ACHN (cell line): ENCODE measurements at regions not wholly inside any gene's neighbourhood (a gene's known extent, or its start where the extent isn't known, plus 50 kb on each side); places are given as distances from the start of the nearest gene placed in this dataset.

Experiments
- DNase-seq: peaks from one replicate; pipeline ENCODE4 v3.0.0-alpha.2; 2015
- in situ Hi-C: cut with HindIII; loops from 2 replicates; pipeline ENCODE4 v1.10.0; 2017; ENCODE audit warnings: low sequenced_read_pairs, low pct_ligation_motif_present, low pct_unique_long_range_greater_than_20kb

DNA sequence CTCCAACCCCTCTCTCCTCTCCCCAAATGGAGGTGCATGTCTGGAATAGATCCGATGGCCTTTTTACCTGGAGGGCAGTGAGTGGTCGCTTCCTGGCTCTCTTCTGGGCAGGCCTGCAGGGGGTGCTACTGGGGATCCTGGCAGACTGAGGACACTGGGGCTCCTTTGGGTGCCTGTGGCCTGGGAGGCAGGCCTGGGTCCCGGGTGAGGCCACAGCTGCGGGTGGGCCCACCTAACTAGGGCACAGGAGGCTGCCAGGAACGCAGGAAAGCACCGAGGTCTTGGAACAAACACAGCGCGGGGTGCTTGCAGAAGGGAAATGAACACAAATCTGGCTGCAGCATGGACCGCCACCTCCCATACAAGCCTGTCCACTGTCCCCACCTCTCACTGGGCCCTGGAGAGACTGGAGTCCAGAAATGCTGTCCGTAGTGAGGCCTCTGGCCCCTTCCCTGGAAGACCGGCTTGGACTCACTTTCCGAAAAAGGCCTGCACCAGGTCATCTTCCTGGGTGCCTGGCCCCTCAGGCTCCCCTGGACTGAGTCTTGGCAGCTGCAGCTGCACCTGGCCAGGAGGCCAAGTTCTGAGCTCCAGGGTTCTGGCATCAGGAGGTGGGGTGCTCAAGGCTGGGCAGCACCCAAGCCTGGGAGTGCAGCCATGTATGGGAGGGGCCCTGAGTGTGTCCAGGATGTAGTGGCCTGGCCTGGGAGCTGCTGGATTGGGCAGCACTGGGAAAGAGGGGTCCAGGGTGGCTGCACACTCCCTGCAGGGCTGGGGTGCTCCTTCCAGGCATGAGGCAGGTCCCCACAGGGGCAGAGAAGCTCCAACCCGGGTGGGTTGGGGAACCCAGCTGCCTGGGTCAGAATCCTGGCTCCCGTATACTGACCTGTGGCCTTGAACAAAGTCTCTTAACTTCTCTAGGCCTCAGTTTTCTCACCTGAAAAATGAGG, 195.1 kb downstream of the IRF8 start:
- no peak for DNase-seq
- in situ Hi-C loops, result no loop called here

GRCh38 chr16:86095131-86095752, 196.3 kb downstream of the IRF8 start:
- no peak for DNase-seq
- in situ Hi-C loops, result no loop called here

GRCh38 chr16:86095906-86096485, 197.0 kb downstream of the IRF8 start:
- in situ Hi-C loops, result no loop called here
- DNase-seq, result no peak

GRCh38 chr16:86096850-86097249, 197.9 kb downstream of the IRF8 start:
- in situ Hi-C loops, result no loop called here

GRCh38 chr16:86099326-86099725, 200.4 kb downstream of the IRF8 start:
- DNase-seq, result no peak
- in situ Hi-C loops, result no loop called here

More at GRCh38 chr16:86096850-86097249, 197.9 kb downstream of the IRF8 start:
- DNase-seq, result no peak

- in situ Hi-C loops, result no loop called here
These were observed 201.5 kb downstream of the IRF8 start for GRCh38 chr16:86100205-86101136.

DNA sequence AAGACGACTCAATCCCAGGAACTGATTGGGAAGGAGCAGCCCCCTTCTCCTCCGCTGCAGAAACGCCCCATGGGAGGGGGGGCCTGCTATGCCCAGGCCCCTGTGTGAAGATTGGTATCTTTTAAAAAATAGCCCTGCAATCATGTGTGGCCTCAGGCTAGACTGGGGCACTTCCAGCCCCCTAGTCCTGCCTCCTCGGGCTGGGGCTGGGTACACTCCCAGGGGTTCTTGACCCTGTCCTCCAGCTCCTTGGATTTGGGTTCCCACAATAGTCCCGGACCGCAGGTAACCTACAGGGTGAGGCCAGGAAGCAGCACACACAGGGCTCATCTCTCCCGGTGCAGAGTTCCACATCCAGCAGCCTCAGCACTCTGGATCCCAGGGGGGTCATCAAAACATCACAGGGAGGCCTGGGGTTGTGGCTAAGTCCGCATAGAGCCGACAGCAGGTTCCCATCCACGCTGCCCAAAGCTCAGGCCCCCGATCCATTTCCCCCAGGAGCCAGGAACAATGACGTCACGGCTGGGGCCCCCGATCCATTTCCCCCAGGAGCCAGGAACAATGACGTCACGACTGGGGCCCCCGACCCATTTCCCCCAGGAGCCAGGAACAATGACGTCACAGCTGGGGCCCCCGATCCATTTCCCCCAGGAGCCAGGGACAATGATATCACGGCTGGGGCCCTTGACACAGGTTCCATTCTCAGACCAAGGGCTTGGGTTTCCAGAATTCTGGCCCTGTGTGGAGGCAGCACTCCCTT, 202.4 kb downstream of the IRF8 start:
- no peak for DNase-seq
- in situ Hi-C loops, result no loop called here

More at GRCh38 chr16:86100205-86101136, 201.5 kb downstream of the IRF8 start:
- DNase-seq, result no peak

- DNase-seq, result no peak
- in situ Hi-C loops, result no loop called here
These were observed 202.9 kb downstream of the IRF8 start for GRCh38 chr16:86101897-86102157.

GRCh38 chr16:86103320-86103719, 204.4 kb downstream of the IRF8 start:
- in situ Hi-C loops, result no loop called here
- DNase-seq, result no peak

GRCh38 chr16:86104537-86105048, 205.6 kb downstream of the IRF8 start:
- no peak for DNase-seq
- in situ Hi-C loops, result no loop called here

DNA sequence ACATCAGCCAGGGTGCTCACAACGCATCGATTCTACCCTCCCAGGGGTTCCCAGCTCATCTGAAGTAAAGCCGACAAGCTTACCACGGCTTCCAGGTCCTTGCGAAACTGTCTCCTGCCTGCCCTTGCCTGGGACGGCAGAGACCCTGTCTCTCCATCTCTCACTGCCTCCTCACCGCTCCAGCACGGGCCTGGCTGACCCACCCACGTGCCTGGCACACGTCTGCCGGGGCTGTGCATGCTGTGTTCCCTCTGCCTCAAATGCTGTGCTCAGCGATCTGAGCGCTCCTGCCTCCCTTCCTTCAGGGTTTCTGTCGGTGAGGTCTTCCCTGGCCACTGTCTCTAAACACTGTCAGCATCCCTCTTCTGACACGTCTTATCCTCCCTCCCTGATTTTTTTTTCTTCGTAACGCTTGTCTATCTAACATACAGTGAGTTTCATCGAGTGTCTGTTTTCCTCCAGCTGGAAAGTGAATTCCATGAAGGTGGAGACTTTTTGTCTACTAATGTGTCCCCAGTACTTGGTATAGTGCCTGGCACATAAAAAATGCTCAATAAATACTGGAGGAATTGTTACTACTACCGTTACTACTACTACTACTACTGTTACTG, 208.4 kb downstream of the IRF8 start:
- in situ Hi-C loops, result no loop called here
- no peak for DNase-seq

- in situ Hi-C loops, result no loop called here
- no peak for DNase-seq
These were observed 209.1 kb downstream of the IRF8 start for GRCh38 chr16:86108062-86108461.

- no peak for DNase-seq
- in situ Hi-C loops, result no loop called here
These were observed 211.2 kb downstream of the IRF8 start for GRCh38 chr16:86110134-86110533.

DNA sequence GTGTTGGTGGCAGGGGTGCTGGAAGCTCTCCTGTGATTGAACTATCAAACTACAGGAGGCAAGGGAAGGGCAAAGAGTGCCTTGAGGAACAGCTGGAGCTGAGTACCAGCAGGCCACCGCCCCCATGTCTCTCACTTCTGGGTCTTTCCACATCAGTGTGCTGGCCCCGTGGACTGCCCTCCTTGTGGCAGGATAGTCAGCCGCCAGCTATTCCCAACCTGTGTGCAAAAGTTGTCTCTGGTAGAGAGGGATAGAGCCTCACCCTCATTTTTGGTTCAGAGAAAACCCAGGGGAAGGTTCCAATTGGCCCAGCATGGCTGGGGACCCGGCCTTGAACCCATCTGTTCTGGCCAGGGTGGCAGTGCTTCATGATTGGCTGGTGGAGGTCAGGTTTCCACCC, 211.8 kb downstream of the IRF8 start:
- in situ Hi-C loops, result no loop called here
- DNase-seq, result no peak

GRCh38 chr16:86112178-86112577, 213.2 kb downstream of the IRF8 start:
- in situ Hi-C loops, result no loop called here
- DNase-seq, result no peak

- in situ Hi-C loops, result no loop called here
- DNase-seq, result no peak
These were observed 218.3 kb downstream of the IRF8 start for GRCh38 chr16:86117235-86117634.

DNA sequence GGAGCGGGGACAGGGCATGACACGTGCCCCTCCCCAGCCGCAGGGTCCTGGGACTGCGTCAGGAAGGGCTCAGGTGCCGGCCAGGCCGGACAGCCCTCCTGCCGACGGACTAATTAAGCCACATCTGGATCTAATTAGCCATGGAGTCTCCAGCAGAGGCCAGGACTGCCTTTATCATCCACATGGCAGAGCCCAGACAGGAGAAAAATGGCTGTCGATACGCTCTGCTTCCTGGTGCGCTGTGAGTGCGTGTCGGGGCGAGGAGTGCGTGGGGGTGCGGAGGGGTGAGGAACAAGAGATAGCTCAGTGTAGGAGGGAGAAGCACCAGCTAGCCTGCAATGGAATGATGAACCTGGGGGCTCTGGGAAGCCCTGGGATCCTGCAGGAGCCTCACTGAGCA, 218.8 kb downstream of the IRF8 start:
- in situ Hi-C loops, result no loop called here
- no peak for DNase-seq
